ENCODE measurements at regions not wholly inside any gene's neighbourhood (a gene's known extent, or its start where the extent isn't known, plus 50 kb on each side); places are given as distances from the start of the nearest gene placed in this dataset.
"Not testable (repeated sequence)": the region's sequence is repeated elsewhere in the genome, so short reads cannot be mapped to it uniquely, and the experiment has no call there.

DNA sequence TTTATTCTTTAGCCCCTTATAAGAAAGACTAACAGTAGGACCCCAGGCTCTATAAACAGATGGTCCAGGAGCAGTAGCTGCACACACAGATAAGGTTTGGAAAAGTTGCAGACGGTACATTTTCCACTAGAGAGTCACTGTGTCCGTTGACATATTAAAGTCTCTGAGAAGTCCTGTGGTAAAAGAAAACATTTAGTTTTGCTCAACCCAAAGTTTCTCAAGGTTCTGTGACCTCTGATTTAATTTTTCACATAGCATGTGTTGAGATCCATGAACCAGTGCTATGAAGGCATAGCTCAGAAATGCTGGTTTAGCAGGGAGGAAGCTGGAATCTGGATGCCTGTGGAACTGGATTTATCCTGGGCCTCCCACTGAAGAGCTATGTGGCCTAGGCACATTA is 62.7 kb upstream of the RASEF start:
- POLR2A ChIA-PET = no interaction called here

DNA sequence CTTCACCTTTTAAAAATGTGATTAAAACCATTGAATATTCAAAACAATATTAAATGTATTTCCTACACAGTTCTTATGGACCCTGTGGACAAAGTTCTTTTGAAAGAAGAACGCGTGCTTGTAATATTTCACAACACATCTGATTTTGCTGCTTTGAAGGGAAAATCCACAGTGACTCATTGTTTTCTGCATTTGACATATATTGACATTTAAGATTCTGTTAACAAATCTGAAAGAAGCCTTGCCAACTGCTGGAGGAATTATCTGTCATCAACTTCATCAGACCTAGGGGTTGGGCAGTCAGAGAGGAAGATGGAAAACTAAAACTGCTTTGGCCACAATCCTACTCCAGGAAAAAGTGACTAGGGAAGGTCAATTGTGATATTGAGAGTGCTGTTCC is 56.9 kb upstream of the RASEF start:
- CTCF ChIA-PET = no interaction called here
- H3K27ac Mint-ChIP-seq = no peak overlapping the region
- H3K9me3 Mint-ChIP-seq = peaks cover 4 to 9% (median 7%) of the 10 kb centered on the region in 3 donors
- no peaks in the 10 kb centered on the region for H3K4me1 Mint-ChIP-seq
- Histone ChIP-seq H3K9me3 (no peaks in the 10 kb centered on the region), H3K27ac (ENCODE audit: low read length) (no peak overlapping the region), H3K4me3 (ENCODE audit: control insufficient read depth in 1 of 2, extremely low read depth in 1 of 2, low read length in 1 of 2) (no peak overlapping the region), H3K27me3 (replicated peaks in 1 of 2; ENCODE audit: control insufficient read depth in 2 of 2, extremely low read depth in 1 of 2, insufficient read depth in 2 of 2, low read length in 1 of 2) (no peaks in the 10 kb centered on the region), H3K36me3 (ENCODE audit: control insufficient read depth in 2 of 2, extremely low read depth in 1 of 2, insufficient read depth in 1 of 2, low read length in 1 of 2) (no peaks in the 10 kb centered on the region), H3K4me1 (ENCODE audit: control insufficient read depth in 1 of 2, extremely low read depth in 1 of 2, insufficient read depth in 2 of 2, low read length in 2 of 2) (no peaks in the 10 kb centered on the region)
- POLR2A ChIA-PET = no interaction called here
- H3K27me3 Mint-ChIP-seq = no peaks in the 10 kb centered on the region
- no peak for ATAC-seq (replicated peaks in 1 of 4)
- H3K4me3 Mint-ChIP-seq = no peak overlapping the region
- DNase-seq = no peak
- H3K36me3 Mint-ChIP-seq = no peaks in the 10 kb centered on the region
- WGBS (ENCODE audit: insufficient coverage) = no CpG with 5 or more reads among the region's 2 CpGs

More for the DNA sequence above, 62.7 kb upstream of the RASEF start:
- Mint-ChIP-seq H3K4me3 (no peak overlapping the region), H3K36me3 (no peaks in the 10 kb centered on the region), H3K27ac (no peak overlapping the region), H3K9me3 (peaks cover 0 to 7% (median 4%) of the 10 kb centered on the region in 3 donors), H3K4me1 (no peaks in the 10 kb centered on the region), H3K27me3 (no peaks in the 10 kb centered on the region)
- CTCF ChIA-PET = no interaction called here
- no peak overlapping the region for H3K4me3 ChIP-seq (ENCODE audit: control insufficient read depth in 1 of 2, extremely low read depth in 1 of 2, low read length in 1 of 2)
- no peaks in the 10 kb centered on the region for H3K4me1 ChIP-seq (ENCODE audit: control insufficient read depth in 1 of 2, extremely low read depth in 1 of 2, insufficient read depth in 2 of 2, low read length in 2 of 2)
- no peaks in the 10 kb centered on the region for H3K27me3 ChIP-seq (replicated peaks in 1 of 2; ENCODE audit: control insufficient read depth in 2 of 2, extremely low read depth in 1 of 2, insufficient read depth in 2 of 2, low read length in 1 of 2)
- no peaks in the 10 kb centered on the region for H3K36me3 ChIP-seq (ENCODE audit: control insufficient read depth in 2 of 2, extremely low read depth in 1 of 2, insufficient read depth in 1 of 2, low read length in 1 of 2)
- DNase-seq (no peak), ATAC-seq (replicated peaks in 1 of 4) (no peak)
- no peaks in the 10 kb centered on the region for H3K9me3 ChIP-seq
- WGBS (ENCODE audit: insufficient coverage) = no CpG with 5 or more reads among the region's 2 CpGs
- no peak overlapping the region for H3K27ac ChIP-seq (ENCODE audit: low read length)

DNA sequence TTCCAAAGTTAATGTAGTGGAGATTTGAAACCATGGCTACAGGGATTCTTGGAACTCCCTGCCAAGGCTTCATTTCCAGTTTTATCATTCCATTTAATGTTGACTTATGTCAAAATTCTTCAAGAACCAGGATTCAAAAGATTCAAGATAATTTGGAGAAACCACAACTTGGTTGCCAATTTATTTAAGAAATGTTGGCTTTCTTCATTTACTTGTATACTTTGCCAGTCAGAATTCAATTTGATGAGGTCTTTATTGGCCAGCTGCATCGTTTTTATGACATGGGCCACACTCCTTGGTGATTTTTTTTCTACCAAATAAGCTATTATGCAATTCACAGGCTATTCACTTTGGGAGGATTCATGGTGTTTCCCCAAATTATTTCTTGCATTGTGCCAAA is 53.1 kb upstream of the RASEF start:
- Mint-ChIP-seq H3K27ac (no peak overlapping the region), H3K4me3 (no peak overlapping the region), H3K36me3 (no peaks in the 10 kb centered on the region), H3K9me3 (peaks cover 15 to 21% (median 17%) of the 10 kb centered on the region in 3 donors), H3K4me1 (no peaks in the 10 kb centered on the region), H3K27me3 (no peaks in the 10 kb centered on the region)
- no peaks in the 10 kb centered on the region for H3K36me3 ChIP-seq (ENCODE audit: control insufficient read depth in 2 of 2, extremely low read depth in 1 of 2, insufficient read depth in 1 of 2, low read length in 1 of 2)
- H3K27ac ChIP-seq (ENCODE audit: low read length) = no peak overlapping the region
- no peak for ATAC-seq (replicated peaks in 1 of 4)
- H3K4me3 ChIP-seq (ENCODE audit: control insufficient read depth in 1 of 2, extremely low read depth in 1 of 2, low read length in 1 of 2) = no peak overlapping the region
- 20% methylated on average over 1 of the region's 1 CpG for WGBS (ENCODE audit: insufficient coverage)
- no peaks in the 10 kb centered on the region for H3K27me3 ChIP-seq (replicated peaks in 1 of 2; ENCODE audit: control insufficient read depth in 2 of 2, extremely low read depth in 1 of 2, insufficient read depth in 2 of 2, low read length in 1 of 2)
- no peaks in the 10 kb centered on the region for H3K4me1 ChIP-seq (ENCODE audit: control insufficient read depth in 1 of 2, extremely low read depth in 1 of 2, insufficient read depth in 2 of 2, low read length in 2 of 2)
- ChIA-PET POLR2A (interaction anchor here (0.6 to 0.7 kb wide), 2 partner anchors 145 to 1436 kb away, joined by 3 to 5 read pairs; no protein-coding TSS in a partner anchor), CTCF (no interaction called here)
- DNase-seq = no peak
- H3K9me3 ChIP-seq = no peaks in the 10 kb centered on the region

DNA sequence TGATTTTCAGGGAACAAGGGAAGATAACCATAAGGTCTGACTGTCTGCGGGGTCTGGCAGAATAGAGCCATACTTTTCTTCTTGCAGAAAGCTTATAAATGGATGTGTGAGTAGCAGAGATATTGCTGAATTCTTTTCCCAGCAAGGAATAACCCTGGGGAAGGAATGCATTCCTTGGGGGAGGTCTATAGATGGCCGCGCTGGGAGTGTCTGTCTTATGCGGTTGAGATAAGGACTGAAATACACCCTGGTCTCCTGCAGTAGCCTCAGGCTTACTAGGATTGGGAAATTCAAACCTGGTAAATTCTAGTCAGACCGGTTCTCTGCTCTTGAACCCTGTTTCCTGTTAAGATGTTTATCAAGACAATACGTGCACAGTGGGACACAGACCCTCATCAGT is 50.5 kb upstream of the RASEF start:
- H3K27ac Mint-ChIP-seq; ATAC-seq (replicated peaks in 1 of 4); H3K36me3 Mint-ChIP-seq; DNase-seq; H3K27ac ChIP-seq (ENCODE audit: low read length); H3K27me3 ChIP-seq (replicated peaks in 1 of 2; ENCODE audit: control insufficient read depth in 2 of 2, extremely low read depth in 1 of 2, insufficient read depth in 2 of 2, low read length in 1 of 2); POLR2A ChIA-PET; H3K27me3 Mint-ChIP-seq; H3K36me3 ChIP-seq (ENCODE audit: control insufficient read depth in 2 of 2, extremely low read depth in 1 of 2, insufficient read depth in 1 of 2, low read length in 1 of 2); CTCF ChIA-PET; H3K4me3 ChIP-seq (ENCODE audit: control insufficient read depth in 1 of 2, extremely low read depth in 1 of 2, low read length in 1 of 2); H3K4me3 Mint-ChIP-seq; H3K4me1 ChIP-seq (ENCODE audit: control insufficient read depth in 1 of 2, extremely low read depth in 1 of 2, insufficient read depth in 2 of 2, low read length in 2 of 2); H3K4me1 Mint-ChIP-seq; H3K9me3 ChIP-seq: not testable (repeated sequence)
- peaks cover 15 to 20% (median 18%) of the 10 kb centered on the region in 3 donors for H3K9me3 Mint-ChIP-seq
- 97% methylated on average over 5 of the region's 6 CpGs for WGBS (ENCODE audit: insufficient coverage)
